ENCODE measurements at regions not wholly inside any gene's neighbourhood (a gene's known extent, or its start where the extent isn't known, plus 50 kb on each side); places are given as distances from the start of the nearest gene placed in this dataset.

GRCh38 chr18:7288544-7288943 lies 57.7 kb downstream of the LRRC30 start:
- DNase-seq = no peak

DNA sequence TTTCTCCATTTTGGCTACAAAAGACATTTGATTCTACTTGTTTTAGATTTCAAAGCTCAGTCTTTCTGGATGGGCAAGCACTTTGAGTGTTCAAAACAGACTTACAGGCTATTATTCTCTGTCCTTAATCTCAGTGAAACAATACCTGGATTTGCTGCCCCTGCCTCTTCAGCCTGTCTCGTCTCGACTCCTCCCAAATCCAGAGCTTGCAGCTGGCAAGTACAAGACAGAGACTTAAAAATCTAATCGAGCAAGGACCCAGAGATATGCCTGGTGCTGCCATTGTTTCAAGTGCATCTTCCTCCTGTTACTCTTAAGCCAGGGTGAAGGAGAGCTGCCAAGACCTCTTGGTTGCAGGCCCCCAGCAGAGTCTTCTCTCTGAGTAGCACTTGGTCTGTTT lies 59.2 kb downstream of the LRRC30 start:
- peak; percentile 30 for DNase-seq

DNA sequence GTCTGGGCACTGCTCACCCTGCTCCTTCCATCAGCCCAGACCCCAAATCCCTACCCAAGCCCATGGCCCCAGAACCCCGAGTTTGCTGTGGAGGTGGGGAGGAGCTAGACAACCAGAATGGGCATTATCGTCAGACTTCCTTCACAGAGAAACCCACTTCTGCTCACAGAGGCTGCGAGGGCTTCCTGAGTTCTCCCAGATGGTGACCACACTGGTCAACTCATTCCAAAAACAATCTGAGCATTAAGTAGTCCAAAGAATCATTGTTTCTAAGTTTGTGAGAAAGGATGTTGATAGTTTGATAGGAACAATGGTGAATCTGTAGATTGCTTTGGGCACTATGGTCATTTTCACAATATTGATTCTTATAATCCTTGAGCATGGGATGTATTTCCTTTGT lies 60.2 kb downstream of the LRRC30 start:
- DNase-seq = no peak

- DNase-seq = no peak
These were observed 67.3 kb downstream of the LRRC30 start for GRCh38 chr18:7298149-7298548.

GRCh38 chr18:7301094-7301493 lies 70.2 kb downstream of the LRRC30 start:
- no peak for DNase-seq

- peak; percentile 75 for DNase-seq
These were observed 72.6 kb downstream of the LRRC30 start for GRCh38 chr18:7303316-7304060.

- DNase-seq = peak; percentile 75
These were observed 73.1 kb downstream of the LRRC30 start for GRCh38 chr18:7304061-7304370.

GRCh38 chr18:7305416-7305815 lies 74.5 kb downstream of the LRRC30 start:
- no peak for DNase-seq

- DNase-seq = no peak
These were observed 76.1 kb downstream of the LRRC30 start for GRCh38 chr18:7307030-7307429.

- no peak for DNase-seq
These were observed 76.6 kb downstream of the LRRC30 start for GRCh38 chr18:7307526-7307925.

GRCh38 chr18:7317804-7318231 lies 86.9 kb downstream of the LRRC30 start:
- no peak for DNase-seq

GRCh38 chr18:7319161-7319560 lies 88.3 kb downstream of the LRRC30 start:
- no peak for DNase-seq

- no peak for DNase-seq
These were observed 90.9 kb downstream of the LRRC30 start for GRCh38 chr18:7321831-7322230.

GRCh38 chr18:7322817-7323485 lies 92.1 kb downstream of the LRRC30 start:
- DNase-seq = no peak

- no peak for DNase-seq
These were observed 94.2 kb downstream of the LRRC30 start for GRCh38 chr18:7325126-7325430.

DNA sequence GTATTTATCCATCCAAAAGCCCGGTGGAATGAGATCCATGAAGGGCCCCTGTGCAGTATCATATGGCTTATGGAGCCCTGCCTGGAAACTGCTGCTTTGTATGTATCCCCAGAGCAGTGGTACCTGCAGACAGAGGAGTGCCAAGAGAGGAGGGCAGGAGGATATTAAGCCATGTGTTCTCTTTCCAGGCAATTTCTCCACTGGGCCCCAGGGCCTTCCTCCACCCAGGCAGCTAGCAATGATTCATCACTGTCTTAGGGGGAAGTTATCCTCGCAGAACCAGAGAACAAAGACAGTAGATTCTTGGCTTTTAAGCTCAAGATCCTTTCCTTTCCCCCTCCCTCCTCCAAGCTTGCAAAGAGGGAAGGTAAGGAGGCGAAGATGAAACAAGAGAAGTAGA lies 98.1 kb downstream of the LRRC30 start:
- DNase-seq = no peak

DNA sequence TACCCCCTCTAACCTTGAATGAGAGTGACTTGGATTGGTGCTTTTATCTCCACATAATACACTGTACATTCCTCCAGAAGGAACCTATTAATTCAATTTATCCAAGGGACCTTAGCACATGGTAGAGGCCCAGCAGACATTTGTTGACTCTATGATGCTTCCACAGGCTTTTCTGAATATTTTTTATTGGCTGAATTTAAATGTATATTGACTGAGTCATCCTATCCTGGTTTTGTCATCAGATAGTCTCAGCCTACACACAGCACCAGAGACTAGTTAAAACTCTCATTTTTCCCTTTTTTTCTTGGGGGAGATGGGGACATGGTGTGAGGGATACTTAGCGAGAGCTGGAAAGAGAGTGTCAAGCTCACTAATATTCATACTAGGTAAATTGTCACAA lies 101.6 kb downstream of the LRRC30 start:
- DNase-seq = no peak

- DNase-seq = no peak
These were observed 102.2 kb downstream of the LRRC30 start for GRCh38 chr18:7333025-7333562.

- no peak for DNase-seq
These were observed 104.2 kb downstream of the LRRC30 start for GRCh38 chr18:7334973-7335568.

DNA sequence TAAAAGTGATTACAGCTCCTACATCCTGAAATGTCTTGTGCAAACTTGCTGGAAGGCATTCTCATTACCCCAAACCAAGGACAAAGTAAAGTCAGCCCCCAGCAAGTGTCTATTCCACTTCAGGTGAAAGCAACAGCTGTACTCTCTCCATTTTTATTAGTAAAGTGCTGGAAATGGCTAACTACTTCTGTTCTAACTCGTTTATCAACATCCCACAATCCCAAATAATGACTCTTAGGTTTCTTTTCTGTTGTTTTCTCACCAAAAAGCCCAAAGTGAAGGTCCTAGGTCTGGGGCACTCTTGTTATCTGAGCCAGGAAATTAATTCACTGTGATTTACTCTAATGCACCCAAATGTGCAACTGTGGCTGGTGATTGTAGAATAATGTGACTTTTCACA lies 105.7 kb downstream of the LRRC30 start:
- no peak for DNase-seq

DNA sequence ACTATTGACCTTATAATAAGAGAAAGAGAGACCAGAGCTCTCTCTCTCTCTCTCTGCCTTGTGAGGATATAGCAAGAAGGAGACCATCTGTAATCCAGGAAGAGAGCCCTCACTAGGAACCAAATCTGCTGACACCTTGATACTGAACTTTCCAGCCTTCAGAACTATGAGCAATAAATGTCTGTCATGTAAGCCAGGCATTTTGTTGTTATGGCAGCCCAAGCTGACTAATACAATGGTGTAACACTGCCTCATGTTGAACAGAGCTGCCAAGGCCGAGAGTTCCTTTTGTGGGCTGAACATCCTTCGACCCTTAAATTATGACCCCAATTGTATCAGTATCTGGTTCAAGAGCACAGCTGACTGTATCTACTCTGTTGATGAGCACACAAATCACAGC lies 108.0 kb downstream of the LRRC30 start:
- DNase-seq = no peak

DNA sequence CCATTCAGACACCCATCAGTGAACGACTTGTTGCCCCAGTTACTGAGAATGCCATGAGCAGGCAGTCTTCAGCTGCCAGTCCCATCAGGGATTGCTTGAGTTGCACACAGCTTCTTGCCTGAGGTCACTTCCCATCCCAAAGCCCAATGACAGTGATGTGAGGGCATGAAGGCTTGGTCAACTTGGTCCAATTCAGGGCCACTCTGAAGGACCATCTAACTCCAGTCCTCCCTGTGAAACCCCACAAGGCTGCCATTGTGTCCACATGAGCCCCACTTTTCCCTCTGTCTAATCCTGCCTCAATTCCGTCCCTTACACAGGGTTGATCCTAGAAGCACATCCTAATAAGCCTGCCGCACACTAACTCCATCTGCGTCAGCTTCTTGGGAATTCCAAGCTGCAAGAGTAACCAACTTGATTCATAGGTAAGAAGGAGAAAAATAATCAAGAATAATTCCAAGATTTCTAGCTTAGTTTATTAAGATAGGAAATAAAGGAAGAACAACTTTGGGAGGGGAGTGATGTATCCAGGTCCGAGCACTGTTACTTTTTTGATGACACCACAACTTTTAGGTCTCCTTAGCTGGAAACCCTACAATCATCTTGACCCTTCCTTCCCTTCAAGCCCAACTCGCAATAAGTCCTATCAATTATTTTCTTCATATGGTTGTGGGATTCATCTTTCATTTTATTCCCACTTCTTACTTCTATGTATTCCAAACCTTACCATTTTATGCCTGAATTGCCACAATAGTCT lies 110.9 kb downstream of the LRRC30 start:
- DNase-seq = no peak

DNA sequence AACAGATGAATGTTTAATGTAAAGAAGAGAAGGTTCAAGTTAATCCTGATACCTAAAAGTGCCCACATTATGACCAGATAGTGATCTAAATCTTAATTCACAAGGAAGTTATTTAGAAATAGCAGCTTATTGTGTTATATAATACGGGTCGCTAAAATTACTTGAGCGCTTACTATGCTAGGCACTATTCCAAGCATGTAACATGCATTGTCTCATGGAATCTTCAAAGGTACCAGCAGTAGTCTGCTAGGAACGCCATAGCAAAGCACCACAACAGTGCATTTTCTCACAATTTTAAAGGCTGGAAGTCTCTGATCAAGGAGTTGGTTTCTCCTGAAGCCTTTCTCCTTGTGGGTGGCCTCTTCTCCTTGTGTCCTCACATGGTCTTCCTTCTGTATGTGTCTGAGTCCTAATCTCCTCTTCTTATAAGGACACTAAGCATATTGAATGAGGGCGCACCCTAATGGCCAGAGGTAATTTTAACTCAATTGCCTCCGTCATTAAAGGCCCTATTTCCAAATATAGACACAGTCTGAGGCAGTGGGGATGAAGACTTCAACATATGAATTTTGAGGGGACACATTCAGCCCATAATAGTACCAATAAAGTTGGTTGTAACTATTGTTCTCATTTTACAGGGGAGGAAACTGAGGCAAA lies 118.4 kb downstream of the LRRC30 start:
- peak; percentile 16 for DNase-seq
